ENCODE measurements at regions not wholly inside any gene's neighbourhood (a gene's known extent, or its start where the extent isn't known, plus 50 kb on each side); places are given as distances from the start of the nearest gene placed in this dataset.
"Not testable (repeated sequence)": the region's sequence is repeated elsewhere in the genome, so short reads cannot be mapped to it uniquely, and the experiment has no call there.

DNA sequence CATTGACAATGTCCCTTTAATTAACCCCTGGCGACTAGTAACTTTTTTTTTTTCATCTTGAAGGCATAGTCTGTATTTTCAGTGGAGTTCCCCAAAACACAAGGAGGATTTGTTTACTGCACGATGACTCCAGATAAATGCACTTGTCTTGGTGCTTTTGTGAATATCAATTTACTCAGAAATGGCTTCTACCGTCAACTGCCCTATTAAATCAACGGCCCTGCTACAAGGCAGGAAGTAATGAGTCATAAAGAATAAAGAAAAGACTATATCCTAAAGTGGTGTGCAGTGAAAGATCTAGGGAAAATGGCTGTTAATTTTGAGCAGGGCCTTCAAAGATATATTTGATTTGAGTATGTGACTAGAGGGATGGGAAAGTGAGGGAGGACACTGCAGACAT, 388.3 kb upstream of the CHD1 start:
- DNase-seq = no peak
- intact Hi-C loops (cut with DNase I) = no loop called here

DNA sequence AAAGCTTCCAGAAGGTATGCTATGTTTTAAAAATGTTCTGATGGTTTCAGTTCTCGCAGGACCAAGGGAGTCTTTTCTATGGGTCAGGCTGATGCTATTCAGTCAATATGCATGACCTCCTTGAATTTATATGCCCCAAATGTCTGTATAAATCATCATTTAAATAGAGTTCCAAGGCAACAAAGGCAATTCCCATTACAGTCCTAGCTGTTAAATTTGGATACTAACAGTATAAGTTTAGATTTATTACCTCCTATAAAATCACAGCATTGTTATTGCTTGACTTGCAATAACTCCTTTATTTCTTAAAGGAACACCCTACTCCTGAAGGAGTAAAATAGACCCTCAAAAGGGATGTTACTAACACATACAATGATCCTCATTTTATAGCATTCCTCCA, 387.7 kb upstream of the CHD1 start:
- no peak for DNase-seq
- intact Hi-C loops (cut with DNase I) = no loop called here

DNA sequence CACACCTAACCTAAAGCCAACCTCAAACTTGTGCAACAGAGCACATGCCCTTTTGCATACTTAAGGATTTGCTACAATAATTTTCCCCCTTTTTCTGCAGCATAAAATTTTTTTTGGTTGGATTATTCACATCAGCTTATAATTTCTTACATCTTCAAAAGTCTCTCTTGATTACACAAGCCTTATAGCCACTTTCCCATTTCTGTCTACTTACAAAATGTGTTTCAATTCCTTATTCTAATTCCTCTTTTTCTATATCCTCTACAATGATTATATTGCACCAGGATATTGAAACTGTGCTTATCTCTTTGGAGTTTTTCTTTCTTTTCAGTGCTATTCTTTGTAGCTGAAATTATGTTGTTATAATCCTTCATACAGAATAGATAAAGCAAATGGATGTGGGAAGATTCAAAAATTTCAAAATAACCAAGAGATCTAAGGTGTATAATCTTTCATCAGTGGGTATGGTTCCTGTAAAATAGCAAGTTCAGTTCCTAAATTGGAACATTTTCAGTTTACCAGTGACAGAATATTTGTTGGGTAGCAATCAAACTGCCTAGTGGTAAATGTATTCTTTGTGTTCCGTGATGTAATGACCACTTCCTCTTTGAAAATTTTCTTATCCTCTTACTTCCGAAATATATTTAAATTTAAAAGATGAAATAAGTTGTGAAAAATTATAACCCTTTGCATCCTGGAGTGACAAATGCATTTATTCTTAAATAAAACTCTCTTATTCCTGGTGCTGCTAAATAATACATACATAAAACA, 386.8 kb upstream of the CHD1 start:
- DNase-seq = no peak
- intact Hi-C loops (cut with DNase I) = no loop called here

DNA sequence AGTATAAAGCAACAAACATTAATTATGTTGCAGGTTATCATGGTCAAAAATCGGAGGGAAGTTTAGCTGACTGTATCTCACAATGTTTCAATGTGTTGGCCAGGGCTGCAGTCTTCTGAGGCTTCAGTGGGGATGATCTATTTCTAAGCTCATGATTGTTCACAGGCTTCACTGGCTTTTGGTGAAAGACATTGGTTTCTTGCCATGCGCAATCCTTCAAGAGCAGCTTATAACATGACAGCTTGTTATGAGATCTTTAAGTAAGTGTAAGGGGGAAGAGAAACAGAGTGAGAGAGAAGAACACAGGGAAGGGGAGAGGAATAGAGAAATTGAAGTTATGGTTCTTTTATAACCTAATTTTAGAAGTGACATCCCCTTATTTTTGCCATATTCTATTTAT, 385.9 kb upstream of the CHD1 start:
- intact Hi-C loops (cut with DNase I) = no loop called here
- no peak for DNase-seq

GRCh38 chr5:99308131-99308530, 379.3 kb upstream of the CHD1 start:
- no peak for DNase-seq
- intact Hi-C loops (cut with DNase I) = no loop called here

DNA sequence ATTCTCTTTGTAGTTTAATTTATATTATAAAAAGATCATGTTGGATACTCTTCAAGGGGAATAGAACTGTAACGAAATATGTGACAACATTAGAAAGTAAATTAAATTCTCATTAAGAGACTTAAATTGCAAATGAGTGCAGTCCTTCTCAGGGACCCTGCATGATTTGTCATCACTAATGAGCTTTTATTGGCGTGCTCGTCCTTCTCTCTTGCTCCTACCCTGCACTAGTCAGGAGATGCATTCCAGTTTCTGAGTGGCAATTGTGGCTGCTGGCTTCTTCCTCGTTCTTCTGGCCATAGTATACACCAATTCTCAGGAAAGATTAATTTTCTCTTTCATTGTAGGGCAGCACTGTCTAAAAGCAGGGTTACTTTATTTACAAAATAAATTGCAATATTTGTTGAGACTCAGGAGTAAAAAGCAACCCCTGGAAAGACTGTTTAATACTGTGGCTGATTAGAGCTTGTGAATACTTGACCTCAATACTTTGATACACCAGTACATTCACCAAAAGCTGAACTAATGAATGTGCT, 376.3 kb upstream of the CHD1 start:
- DNase-seq = no peak
- intact Hi-C loops (cut with DNase I) = no loop called here

DNA sequence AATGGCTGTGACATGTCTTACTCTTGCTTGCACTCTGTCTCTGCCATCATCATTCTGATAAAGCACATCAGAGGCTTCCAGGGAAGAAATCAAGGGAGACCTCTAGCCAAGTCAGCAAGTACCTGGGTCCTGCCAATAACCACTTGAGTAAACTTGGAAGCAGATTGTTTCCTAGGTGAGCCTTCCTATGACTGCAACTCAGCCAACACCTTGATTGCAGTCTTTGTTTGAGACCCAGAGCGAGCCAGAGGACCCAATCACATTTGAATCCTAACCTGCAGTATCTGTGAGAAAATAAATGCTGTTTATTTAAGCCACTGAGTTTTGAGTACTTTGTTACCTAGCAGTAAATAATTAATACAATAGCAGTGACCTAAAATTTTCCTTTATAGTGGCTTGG, 356.8 kb upstream of the CHD1 start:
- no peak for DNase-seq
- intact Hi-C loops (cut with DNase I) = no loop called here

GRCh38 chr5:99275128-99275527, 346.3 kb upstream of the CHD1 start:
- intact Hi-C loops (cut with DNase I) = no loop called here
- DNase-seq = no peak

GRCh38 chr5:99272576-99272975, 343.8 kb upstream of the CHD1 start:
- DNase-seq = no peak
- intact Hi-C loops (cut with DNase I) = no loop called here

DNA sequence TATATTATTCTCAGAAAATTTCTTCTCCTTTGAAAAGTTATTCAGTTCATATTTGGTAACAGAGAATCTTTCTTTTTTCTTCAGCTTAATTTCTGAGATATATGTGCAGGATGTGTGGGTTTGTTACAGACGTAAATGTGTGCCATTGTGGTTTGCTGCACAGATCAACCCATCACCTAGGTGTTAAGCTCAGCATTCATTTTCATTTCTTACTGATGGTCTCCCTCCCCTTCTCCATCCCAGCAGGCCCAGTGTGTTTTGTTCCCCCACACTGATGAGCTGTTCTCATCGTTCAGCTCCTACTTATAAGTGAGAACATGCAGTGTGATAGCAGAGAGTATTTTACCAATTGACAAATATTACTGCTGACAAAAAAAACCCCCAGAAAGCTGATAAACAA, 330.0 kb upstream of the CHD1 start:
- intact Hi-C loops (cut with DNase I) = no loop called here
- DNase-seq = no peak

- DNase-seq = no peak
- intact Hi-C loops (cut with DNase I) = no loop called here
Observed at GRCh38 chr5:99248066-99248465, 319.3 kb upstream of the CHD1 start.

GRCh38 chr5:99247346-99247745, 318.5 kb upstream of the CHD1 start:
- DNase-seq = no peak
- intact Hi-C loops (cut with DNase I) = no loop called here

DNA sequence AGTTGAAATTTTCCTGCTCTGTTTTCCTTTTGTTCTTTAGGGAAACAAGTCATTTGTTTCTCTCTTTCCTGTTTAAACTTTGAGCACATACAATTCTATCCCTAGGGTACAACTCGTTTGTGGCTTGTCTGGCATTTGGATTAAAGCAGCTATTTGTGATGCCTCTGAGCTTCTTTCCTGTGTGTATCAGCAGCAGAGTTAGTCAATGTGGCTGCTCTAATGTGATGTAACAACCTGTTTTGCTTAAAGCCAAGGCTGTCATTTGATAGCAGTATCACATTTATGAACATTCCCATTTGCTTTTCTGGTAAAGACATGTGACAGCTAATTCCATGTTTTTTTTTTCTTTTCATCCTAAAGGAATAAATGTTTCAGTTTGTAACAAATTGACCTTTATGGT, 314.3 kb upstream of the CHD1 start:
- intact Hi-C loops (cut with DNase I) = no loop called here
- no peak for DNase-seq

DNA sequence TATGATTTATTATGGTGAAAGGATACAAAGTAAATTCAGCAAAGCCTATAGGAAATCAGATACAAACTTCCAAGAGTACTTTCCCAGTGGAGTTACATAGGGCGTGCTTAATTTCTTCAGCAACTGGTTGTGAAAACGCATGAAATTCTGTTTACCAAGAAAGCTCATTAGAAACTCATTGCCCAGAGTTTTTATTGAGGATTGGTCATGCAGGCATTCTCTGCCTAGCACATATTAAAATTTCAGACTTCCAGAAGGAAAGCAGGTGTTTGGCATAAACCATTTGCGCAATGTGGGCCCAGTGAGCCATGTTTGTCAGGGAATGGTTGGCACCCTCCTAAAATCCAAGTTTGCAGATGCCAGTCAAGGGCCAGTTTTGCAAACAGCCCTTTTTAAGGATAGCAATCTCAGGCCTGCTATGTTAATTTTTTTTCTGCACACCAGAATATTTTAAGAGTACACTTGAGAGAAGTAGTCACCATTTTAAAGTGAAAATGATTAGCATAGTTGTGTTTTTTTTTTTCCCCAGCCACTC, 311.1 kb upstream of the CHD1 start:
- no peak for DNase-seq
- intact Hi-C loops (cut with DNase I) = no loop called here

DNA sequence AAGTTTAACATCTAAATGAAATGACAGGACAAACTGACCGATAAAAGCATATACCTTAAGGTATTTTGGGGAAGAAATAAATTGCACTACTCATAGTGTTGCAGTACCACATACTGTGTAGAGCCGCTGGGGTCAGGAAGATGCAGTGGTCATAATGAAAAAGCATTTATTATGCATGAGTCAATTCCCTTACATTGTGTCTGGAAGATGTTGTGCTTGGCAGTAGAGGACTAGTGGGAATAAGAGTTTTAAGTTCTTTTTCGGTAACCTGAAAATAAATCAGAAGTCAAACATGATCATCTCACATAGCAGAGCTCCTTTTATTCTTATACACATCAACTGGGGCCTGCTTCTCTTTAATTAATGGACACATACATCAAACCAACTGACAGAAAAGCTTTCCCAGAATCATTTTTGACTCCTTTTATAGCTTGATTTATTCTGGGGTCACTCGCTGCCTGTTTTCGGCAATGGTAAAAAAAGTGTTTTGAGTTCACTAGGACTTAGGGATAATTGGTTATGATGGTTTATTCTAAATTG, 262.5 kb upstream of the CHD1 start:
- no peak for DNase-seq
- intact Hi-C loops (cut with DNase I) = no loop called here

- intact Hi-C loops (cut with DNase I) = no loop called here
- no peak for DNase-seq
Observed at GRCh38 chr5:99187611-99188010, 258.8 kb upstream of the CHD1 start.

DNA sequence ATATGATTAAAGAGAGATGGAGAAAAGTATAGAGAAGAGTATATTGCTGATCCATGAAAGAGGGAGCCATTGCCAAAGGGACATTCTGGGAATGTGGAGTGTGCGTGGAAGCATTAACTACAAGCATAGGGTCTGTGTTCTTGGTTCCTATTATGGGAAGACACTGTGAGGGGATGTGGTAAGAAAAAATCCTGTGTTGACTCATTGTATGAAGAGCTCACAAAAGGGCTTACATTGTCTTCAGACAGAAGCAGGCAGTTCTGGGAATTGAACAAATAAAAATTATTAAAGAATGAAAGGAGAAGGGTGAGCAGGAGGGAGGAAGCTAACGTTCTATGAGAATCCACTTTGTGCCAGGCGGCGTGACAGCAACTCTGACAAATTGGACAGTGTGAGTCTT, 250.4 kb upstream of the CHD1 start:
- intact Hi-C loops (cut with DNase I) = no loop called here
- no peak for DNase-seq

- no peak for DNase-seq
- intact Hi-C loops (cut with DNase I) = no loop called here
Observed at GRCh38 chr5:99177796-99178195, 249.0 kb upstream of the CHD1 start.

DNA sequence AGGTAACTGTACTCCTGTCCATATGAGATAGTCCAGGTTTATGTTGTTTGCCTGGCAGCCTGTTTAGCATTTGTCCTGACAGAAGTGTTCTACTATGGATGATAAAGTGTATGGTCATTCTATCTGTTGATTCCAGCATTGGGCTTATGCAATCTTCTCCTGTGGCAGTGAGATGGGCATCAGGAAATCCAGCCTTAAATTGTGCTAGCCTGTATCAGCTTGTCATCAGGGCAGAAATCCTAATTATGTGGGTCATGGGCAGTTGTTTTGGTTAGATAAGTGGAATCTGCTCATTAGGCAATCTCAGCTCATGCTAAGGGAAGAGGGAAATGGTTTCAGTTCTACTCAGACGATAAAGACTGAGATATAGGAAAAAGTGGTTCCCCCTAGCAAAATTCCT, 247.4 kb upstream of the CHD1 start:
- intact Hi-C loops (cut with DNase I) = no loop called here
- no peak for DNase-seq

- intact Hi-C loops (cut with DNase I) = no loop called here
- no peak for DNase-seq
Observed at GRCh38 chr5:99169309-99169708, 240.5 kb upstream of the CHD1 start.

GRCh38 chr5:99161538-99161937, 232.7 kb upstream of the CHD1 start:
- intact Hi-C loops (cut with DNase I); DNase-seq: not testable (repeated sequence)

Data from head of caudate nucleus (tissue), 42 donors.